ENCODE measurements at regions not wholly inside any gene's neighbourhood (a gene's known extent, or its start where the extent isn't known, plus 50 kb on each side); places are given as distances from the start of the nearest gene placed in this dataset.
"Not testable (repeated sequence)": the region's sequence is repeated elsewhere in the genome, so short reads cannot be mapped to it uniquely, and the experiment has no call there.

DNA sequence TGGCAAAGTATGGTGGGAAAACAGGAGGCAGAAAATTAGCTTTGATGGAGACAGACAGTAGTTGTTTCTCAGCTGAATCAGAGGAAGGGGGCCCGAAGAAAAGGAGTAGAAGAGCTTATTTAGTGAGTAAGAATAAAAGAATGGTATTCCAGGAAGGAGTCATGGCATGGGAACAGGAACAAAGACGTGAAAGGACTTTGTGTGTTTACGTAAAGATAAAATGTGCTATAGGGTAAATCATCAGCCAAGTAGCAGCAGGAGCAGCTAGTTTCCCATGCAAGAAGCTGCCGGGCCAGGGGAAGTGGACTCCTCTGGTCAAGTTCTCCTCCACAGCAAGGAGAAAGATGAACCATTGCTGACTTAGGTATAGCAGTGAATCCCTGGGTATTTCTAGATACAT, 454.5 kb downstream of the HINT1 start:
- DNase-seq = no peak

DNA sequence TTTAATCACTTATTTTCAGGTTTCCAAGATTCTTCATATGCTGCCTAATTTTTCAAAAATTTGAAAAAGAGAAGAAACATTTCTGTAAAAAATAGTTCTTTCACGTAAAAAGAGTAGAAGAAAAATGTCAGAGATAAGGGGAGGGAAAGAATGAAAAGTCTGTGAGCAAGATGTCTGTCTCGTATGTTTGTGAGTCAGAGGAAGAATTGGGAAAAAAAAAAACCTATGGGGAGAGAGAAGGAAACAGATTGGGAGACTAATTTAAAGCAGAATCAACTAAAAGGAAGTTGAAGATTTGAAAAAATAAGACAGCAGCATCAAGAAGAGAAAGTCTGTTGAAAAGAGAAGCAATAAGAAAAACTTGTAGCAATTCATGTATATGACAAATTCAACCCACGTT, 456.3 kb downstream of the HINT1 start:
- no peak for DNase-seq

DNA sequence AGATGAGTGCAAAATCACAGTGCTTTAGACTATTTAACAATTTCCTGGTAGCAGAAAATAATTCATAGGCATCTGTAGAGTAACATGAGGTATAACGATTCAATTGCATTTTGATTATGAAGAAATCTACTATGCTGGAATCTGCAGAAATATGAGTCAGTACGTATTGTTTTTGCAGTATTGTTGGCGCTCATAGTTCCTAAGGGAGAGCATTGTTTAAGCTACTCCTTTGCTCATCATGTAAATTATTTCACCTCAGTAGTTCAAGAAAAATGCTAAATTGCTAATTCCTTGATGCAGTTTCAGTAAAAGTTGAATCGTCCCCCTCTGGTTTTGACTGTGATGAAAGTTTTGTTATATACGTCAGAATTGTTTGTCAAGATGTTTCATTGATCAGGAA, 458.4 kb downstream of the HINT1 start:
- no peak for DNase-seq

DNA sequence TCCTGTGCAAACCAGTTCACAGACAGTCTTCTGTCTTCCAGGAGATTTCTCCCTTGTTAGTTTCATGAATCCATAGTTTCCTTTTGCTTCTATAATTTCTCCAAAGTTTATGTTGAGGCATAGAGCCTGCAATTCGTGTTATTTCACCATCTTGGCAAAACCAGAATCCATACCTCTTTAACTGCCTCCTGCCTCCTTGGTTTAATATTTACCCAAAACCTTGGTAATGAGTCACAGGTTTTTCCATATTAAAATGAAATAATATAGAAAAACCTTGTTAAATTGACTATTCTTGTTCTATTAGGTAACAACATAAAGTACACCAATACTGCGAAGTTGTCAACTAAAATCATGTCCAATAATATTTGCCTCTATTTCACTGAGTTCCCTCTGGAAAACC, 459.7 kb downstream of the HINT1 start:
- DNase-seq = no peak

DNA sequence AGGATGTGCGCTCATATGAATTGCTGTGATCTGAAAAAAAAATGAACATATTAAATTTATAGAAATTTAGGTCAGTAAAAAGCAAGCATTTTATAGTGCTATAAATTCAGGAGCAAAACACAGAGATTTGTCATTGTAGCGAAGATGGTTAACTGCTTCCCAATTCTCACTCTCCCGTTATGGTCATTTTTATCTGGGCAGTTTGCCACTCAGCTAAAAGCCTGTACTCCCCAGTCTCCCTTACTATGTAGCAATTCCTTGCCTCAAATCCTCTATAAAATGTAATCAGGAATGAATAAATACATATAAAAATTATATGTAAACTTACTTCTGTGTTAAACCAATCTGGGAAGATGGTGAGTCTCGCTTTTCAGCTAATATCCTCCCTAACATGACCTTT, 471.5 kb downstream of the HINT1 start:
- no peak for DNase-seq

DNA sequence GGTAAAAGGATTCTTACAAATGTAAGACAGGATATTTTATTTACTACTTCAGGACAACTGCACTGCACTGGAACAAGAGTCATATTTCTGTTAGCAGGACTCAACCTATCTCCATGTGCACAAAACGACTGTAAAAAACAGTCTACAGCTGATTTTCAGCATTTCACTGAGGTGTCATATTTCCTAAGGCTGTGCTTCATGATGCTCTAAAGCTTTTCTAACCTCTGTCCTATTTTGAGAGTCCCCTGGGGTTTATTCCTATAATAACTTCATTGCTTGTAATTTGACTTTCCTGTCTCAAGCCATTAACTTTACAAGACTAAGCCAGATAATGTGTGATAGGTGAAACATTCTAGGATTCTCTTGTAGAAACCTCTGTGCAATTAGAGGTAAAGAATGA, 472.3 kb downstream of the HINT1 start:
- no peak for DNase-seq

DNA sequence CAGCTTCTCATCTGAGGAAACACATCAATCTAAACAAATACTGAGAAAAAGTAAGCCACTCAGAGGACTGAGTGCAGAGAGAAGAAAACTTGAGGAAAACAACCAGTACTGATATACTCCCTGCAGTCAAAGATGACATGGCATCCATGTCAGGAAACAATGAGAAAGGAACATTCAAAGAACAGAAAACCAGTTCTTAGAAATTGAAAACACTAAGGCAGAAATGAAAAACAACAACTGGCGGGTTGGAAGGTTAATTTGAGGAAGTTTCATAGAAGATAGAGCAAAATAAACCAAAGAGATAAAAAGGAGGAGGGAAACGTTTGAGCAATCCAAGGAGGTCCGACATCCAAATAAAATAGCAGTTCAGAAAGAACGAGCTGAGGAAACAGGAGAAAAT, 475.2 kb downstream of the HINT1 start:
- DNase-seq = no peak

DNA sequence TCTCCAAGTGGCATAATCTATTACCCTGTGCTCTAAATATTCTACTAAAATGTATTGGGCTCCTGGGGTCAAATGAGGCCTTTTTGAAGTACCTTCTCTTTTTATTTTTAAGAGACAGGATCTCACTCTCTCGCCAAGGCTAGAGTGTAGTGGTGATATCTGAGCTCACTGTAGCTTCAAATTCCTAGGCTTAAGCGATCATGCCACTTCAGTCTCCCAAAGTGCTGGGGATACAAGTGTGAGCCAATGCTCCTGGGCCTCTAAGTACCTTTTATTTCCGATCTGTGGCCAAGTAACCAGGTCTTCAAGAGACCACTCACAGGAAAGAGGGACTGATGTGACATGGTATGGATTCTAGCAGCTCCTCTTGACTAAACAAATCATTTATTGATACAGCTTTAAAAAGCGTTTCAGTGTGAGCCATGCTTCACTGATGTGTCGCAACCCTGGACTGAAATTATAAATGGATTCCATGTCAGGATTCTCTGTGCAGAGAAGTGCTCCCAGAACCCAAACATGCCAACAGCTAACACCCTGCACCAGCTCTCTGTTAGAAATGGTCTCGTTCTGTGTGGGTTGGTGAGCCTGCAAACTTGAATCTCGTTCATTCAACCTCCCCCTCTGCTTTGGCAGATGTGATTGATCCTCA, 477.8 kb downstream of the HINT1 start:
- DNase-seq = no peak

DNA sequence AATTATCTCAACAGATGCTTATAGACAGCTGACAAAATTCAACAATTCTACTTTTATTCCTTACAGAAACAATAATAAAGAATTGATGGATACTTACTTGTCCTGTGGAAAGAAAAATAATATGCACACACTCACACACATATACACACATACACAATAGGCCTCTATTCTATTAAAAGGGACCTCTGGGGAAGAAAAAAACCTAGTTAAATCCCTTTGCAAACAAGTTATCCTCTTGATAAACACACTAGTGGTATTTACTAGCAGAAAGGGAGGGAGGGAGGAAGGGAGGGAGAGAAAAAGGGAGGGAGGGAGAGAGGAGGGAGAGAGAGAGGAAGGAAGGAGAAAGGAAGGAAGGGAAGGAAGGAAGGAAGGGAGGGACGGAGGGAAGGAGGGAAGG, 486.4 kb downstream of the HINT1 start:
- no peak for DNase-seq

DNA sequence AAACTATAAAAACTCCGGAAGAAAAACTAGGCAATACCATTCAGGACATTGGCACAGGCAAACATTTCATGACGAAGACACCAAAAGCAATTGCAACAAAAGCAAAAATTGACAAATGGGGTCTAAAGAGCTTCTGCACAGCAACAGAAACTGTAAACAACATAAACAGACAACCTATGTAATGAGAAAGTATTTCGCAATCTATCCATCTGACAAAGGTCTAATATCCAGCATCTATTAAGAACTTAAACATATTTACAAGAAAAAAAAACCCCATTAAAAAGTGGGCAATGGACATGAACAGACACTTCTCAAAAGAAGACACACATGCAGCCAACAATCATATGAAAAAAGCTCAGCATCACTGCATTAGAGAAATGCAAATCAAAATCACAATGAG, 498.6 kb downstream of the HINT1 start:
- no peak for DNase-seq

DNA sequence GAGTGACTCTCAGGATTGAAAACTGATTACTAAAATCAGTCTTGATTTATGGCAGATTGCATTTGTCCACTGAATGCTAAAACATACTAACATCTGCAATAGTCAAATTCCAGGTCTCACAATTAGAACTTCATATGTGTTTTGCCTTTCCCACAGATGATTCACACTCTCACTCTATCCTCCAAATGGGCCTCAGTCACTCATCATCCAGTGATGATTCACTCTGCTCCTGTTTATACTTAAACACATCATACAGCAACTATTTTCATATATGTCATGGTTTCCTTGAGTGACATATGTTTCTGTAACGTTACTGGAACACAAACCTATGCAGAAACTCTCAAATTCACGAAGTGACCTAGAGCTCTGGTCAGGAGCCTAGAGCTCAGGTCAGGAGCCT, 512.9 kb downstream of the HINT1 start:
- no peak for DNase-seq

DNA sequence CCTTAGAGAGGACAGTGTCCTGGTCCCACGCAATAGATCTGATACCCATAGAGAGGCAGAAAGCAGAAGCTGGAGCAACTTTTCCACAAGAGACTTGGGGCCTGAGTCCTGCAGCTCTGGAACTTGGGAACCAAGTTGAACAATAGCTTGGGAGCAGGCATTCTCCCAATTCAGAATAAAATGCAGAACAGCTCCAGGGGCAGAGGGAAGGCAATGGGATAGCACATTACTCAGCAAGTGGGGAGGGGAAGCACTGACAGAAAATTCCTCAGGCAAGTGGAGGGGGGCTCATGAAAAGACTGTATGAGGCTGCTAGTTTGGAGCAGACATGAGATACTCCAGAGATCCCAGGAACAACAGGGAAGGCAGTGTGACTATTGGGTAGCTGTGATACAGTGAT, 513.6 kb downstream of the HINT1 start:
- DNase-seq = no peak

DNA sequence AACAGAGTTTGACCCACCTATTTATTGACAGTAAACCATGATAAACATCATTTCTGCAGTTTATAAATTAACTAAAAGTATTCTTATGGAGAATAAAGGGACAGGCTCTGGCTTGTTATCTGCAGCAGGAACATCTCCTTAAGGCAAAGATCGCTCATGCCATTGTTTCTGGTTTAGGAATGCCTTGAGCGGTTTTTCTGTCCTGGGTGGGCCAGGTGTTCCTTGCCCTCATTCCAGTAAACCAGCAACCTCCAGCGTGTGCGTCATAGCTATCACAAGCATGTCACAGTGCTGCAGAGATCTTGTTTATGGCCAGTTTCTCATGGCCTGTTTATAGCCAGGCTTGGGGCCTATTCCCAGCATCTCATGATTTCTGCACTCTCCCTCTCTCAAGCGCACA, 521.7 kb downstream of the HINT1 start:
- DNase-seq = no peak

DNA sequence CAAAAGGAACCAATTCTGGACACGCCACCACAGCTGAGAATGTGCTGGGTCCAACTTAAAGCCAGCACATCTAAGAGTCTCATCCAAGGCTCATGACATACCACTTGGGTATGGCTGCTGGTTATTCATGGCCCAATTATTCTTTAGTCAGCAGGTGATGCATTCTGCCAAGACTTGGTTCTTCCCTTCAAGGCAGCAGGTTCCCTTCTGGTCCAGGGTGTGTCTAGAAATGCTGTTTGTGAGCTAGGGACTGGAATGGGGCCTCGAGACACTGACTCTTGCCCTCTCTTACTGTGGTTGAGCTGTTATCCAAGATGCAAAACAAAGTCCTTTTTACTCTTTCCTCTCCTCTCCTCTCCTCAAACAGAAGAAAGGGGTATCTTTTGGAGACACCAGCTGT, 522.6 kb downstream of the HINT1 start:
- DNase-seq = no peak

DNA sequence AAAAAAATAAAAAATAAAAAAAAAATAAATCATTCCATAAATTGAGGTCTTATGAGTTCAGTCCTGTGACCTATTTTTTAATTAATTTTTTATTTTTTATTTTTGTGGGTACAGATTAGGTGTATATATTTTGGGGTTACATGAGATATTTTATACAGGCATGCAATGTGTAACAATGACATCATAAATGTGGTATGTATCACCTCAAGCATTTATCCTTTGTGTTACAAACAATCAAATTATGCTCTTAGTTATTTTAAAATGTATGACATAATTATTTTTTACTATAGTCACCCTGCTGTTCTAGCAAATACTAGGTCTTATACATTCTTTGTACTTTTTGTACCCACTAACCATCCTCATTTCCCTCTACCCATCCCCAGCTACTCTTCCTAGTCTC, 537.9 kb downstream of the HINT1 start:
- DNase-seq = no peak

DNA sequence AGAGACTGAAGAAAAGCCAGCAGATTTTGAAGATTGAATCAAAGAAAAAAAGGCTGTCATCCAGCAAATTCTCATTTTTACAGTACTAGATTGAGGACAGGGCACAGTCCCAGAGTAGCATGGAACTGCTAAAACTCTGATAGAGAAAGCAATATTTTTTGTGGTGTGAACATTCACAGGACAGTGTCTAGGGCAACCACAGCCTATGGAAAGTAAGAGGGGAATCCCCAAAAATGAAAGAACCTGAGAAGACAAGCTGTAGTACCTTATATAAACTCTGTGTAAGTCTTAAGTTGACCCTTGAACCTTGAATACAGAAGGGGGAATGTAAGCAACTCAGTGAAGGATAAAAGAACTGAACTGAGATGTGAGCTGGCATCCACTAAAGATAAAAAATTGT, 540.3 kb downstream of the HINT1 start:
- DNase-seq = no peak

DNA sequence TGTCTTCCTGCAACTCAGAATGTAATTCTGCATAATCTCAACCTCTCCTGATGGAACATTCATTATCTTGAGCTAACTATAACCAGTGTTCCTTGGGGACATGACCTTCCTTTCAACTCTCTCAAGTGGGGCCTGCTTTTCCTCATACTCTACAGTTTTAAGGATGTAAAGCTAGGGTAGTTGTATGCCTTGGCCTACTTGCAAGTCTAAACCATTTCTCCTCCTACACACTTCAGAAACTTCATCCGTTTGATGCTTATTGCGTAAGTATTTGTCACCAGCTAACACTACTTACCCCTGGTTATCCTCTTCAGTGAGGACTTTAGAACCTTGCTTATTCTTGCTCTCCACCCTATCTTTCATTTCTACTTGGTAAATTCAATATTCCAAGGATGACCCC, 548.9 kb downstream of the HINT1 start:
- DNase-seq = no peak

DNA sequence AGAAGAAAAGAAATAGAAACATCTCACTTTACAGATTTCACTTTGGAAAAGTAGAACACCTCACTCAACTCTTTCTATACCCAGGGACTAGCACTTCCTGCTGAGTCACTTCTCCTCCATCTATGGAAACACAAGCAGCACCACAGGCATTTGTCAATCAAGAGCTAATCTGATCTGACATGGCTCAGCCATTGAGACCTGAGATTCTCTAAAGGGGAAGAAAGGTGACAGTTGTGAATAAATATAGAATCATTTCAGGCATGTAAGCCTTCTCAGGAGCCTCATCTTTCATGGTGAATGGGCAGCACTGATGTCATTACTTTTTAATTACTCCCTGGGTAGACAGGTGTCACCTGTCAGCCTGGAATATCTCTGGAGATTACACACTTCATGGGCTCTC, 559.8 kb downstream of the HINT1 start:
- no peak for DNase-seq

DNA sequence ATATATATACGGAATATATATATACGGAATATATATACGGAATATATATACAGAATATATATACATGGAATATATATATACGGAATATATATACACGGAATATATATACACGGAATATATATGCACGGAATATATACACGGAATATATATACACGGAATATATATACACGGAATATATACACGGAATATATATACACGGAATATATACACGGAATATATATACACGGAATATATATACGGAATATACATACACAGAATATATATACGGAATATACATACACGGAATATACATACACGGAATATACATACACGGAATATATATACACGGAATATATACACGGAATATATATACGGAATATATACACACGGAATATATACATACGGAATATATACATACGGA, 568.4 kb downstream of the HINT1 start:
- DNase-seq = not testable (repeated sequence)

DNA sequence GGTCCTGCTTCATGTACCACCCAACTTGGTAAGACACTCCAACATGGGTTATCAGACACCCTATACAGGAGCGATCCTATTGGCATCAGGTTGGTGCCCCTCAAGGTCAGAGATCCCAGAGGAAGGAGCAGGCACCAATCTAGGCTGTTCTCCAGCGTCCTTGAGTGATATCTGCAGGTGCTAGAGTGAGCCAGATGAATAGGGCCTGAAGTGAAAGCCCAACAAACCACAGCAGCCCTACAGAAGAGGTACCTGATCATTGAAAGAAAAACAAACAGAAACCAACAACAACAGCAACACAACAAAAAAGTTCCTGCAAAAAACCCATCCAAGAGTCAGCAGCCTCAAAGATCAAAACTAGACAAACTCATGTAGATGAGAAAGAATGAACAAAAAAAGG, 584.8 kb downstream of the HINT1 start:
- DNase-seq = no peak

DNA sequence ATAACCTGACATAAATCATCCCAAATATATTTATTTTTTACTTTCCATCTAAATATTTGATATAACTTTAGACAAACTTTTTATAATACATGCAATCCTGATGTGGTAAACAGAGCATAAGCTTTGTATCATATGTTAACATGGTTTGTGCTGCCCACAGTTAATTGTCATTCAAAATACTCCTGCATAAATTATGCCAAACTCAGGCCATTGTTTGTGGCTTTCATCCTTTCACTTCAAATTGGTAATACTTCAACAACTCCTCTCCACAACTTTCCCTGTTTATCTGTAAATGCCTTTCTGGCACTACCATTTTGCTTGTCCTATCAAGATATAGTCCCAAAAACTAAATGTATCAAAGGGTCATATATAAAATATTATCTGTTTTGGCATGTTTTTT, 586.7 kb downstream of the HINT1 start:
- no peak for DNase-seq

DNA sequence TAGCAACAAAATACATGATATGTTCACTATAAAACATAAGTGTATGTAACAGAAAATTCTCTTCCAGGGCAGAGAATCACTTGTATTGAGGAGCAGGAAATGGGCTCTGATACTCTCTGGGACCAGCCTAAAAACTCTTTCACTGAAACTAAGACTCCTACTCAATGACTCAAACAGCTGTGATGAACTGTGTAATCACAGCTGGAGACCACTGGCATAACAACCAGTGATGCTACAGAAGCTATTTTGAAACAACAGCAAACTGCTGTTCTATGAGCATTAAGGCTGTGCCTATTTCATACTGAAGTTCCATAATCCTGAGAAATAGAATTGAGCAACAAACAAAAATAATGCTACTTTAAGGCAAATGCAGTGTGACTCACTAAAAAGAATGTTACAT, 594.0 kb downstream of the HINT1 start:
- DNase-seq = no peak

DNA sequence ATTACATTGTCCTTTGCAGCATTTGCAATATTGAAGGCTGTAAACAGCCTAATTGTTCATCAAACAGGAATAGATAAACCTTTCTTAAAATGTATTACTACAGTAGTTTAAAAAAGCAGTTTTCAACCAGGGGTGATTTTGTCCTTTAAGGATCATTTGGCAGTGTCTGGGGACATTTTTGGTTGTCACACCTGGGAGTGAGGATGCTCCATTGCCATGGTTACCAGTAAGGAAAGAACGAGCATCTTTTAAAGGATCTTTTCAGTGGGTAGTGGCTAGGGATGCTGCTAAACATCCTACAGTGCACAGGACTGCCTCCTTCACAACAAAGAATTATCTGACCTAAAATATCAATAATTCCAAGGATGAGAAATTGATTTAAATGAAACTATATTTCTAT, 596.3 kb downstream of the HINT1 start:
- no peak for DNase-seq

DNA sequence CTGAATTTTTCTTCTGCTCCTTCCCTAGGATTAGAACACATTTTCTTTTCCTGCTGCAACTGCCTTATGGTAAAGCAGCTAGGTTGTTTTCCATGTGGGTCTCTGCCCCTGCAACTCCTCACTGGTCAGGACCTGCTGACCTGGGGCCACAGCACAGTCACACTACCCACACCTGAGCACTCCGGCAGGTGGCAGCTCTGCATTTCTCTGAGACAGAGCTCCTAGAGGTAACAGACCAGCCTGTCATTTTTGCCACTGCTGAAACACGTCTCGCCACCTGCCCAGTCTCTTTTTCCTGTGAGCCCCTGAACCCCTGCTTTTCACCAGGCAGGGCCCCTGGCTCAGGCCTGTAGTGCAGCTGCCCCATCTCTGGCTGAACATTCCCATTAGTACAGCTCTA, 609.6 kb downstream of the HINT1 start:
- peak; percentile 11 for DNase-seq

DNA sequence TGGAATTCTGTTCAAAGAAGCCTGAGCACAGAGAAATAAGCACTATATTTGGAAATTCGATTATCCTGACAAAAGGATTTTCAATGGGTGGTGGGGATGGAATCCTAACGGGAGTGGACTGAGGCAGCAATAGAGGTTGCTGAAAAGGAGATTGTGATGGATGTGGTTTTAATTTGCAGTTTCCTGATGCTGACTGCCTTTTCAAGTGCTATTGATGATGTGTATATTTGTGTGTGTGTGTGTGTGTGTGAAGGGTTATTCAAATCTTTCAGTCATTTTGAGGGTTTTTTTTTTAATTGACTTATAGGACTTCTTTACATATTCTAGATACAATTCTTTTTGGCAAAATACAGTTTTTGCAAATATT, 614.5 kb downstream of the HINT1 start:
- DNase-seq = no peak

All from RPMI8226 (cell line).